Spleen (tissue), 11 donors: ENCODE measurements at regions not wholly inside any gene's neighbourhood (a gene's known extent, or its start where the extent isn't known, plus 50 kb on each side); places are given as distances from the start of the nearest gene placed in this dataset.

Experiments used
- DNase-seq: peaks from one replicate; pipeline ENCODE4 v3.0.0-alpha.2; 2020
- H3K27ac ChIP-seq, 8 donors: fragments of 200-600 bp; sonication (generic) in 7 of 8; 1 replicate in 4 of 8; 2 replicates in 4 of 8; pipeline versions ENCODE4 v1.5.0 to v1.8.0; 2016 to 2021; ENCODE audit warnings: inconsistent platforms in 4 of 8, mild to moderate bottlenecking in 4 of 8, moderate library complexity in 1 of 8
- H3K27me3 ChIP-seq, 7 donors: fragments of 200-600 bp; sonication (generic) in 6 of 7; replicated peaks in 1 of 7; 1 replicate in 4 of 7; 2 replicates in 3 of 7; pipeline versions ENCODE4 v1.5.0 to v1.8.0; 2016 to 2021; ENCODE audit warnings: inconsistent platforms in 3 of 7, mild to moderate bottlenecking in 1 of 7
- H3K36me3 ChIP-seq, 6 donors: fragments of 200-600 bp; sonication (generic) in 5 of 6; 1 replicate in 4 of 6; 2 replicates in 2 of 6; pipeline versions ENCODE4 v1.5.0 to v1.8.0; 2016 to 2021; ENCODE audit warnings: inconsistent platforms in 2 of 6
- H3K4me1 ChIP-seq, 6 donors: fragments of 200-600 bp; sonication (generic) in 5 of 6; 1 replicate in 3 of 6; 2 replicates in 3 of 6; pipeline versions ENCODE4 v1.5.0 to v1.8.0; 2016 to 2021; ENCODE audit warnings: inconsistent platforms in 3 of 6
- H3K4me3 ChIP-seq, 8 donors: fragments of 200-600 bp; sonication (generic) in 7 of 8; 1 replicate in 4 of 8; 2 replicates in 4 of 8; pipeline versions ENCODE4 v1.5.0 to v1.8.0; 2016 to 2021; ENCODE audit warnings: inconsistent platforms in 4 of 8, mild to moderate bottlenecking in 4 of 8, moderate library complexity in 2 of 8
- H3K9me3 ChIP-seq, 8 donors: fragments of 200-600 bp; sonication (generic) in 7 of 8; 1 replicate in 4 of 8; 2 replicates in 4 of 8; pipeline versions ENCODE4 v1.5.0 to v1.8.0; 2016 to 2021; ENCODE audit warnings: inconsistent platforms in 4 of 8
- CTCF ChIP-seq, 11 experiments: fragments of 200-600 bp in 7 of 11; fragments of 450-650 bp in 4 of 11; sonication (generic) in 4 of 11; IDR thresholded peaks in 8 of 11; conservative IDR thresholded peaks in 3 of 11; 1 replicate in 7 of 11; 2 replicates in 4 of 11; pipeline versions ENCODE4 v1.4.0 to v1.8.0; 2016 to 2021; ENCODE audit warnings: antibody characterized with exemption in 11 of 11, inconsistent platforms in 4 of 11, mild to moderate bottlenecking in 1 of 11
- POLR2A ChIP-seq, 3 donors: fragments of 450-650 bp; IDR thresholded peaks; one replicate each; pipeline ENCODE4 v1.5.1; 2017; ENCODE audit warnings: antibody characterized with exemption in 3 of 3, mild to moderate bottlenecking in 1 of 3
- POLR2AphosphoS5 ChIP-seq, 3 donors: sonication (generic); formaldehyde crosslinking; IDR thresholded peaks; one replicate each; pipeline ENCODE4 v1.5.1; 2017; ENCODE audit warnings: antibody characterized with exemption in 3 of 3
- WGBS, 5 donors: extraction: QIAGEN DNeasy Blood & Tissue Kit in 3 of 5; methylation state at CpG; one replicate each; pipeline versions ENCODE4 v1.1.5 to v1.1.7; 2013 to 2018; 5-methylcytosine and 5-hydroxymethylcytosine counted together
- intact Hi-C: fragments of 100-400 bp; cut with DNase I; formaldehyde crosslinking; loops from one replicate; pipeline ENCODE4 v1.15.0; 2023; ENCODE audit warnings: low total_unique reads
- donor health status: healthy with polysubstance abuse.
- donor health status: DM: no; HTN: no; CAD: no; lungs with moderate emphysema.
- donor health status: DM: no; HTN: no; CAD: no.
- donor health status: Bipolar disorder and iron deficiency.
- donor health status: healthy.
- donor health status: DM: no; HTN: no; CAD: no.
- donor health status: DM: yes; HTN: yes; CAD: no.

- 83 to 89% (median 88%) methylated on average over 5 of the region's 5 CpGs for WGBS, 5 donors
- intact Hi-C loops: no loop called here
- Histone ChIP-seq H3K36me3 (no peaks in the 10 kb centered on the region), H3K27ac (no peak overlapping the region), H3K4me1 (no peaks in the 10 kb centered on the region), H3K4me3 (no peak overlapping the region), H3K9me3 (peaks cover 0 to 12% (median 0%) of the 10 kb centered on the region in 8 donors), H3K27me3 (no peaks in the 10 kb centered on the region)
- TF ChIP-seq POLR2A (IDR thresholded peaks at IDR 0.05) (no peak), POLR2AphosphoS5 (IDR thresholded peaks at IDR 0.05) (no peak), CTCF (IDR thresholded peaks at IDR 0.05 in 8 of 11, conservative IDR thresholded peaks at IDR 0.05 in 3 of 11) (no peak)
- DNase-seq: no peak
Observed at GRCh38 chr5:4081059-4081458, 485.4 kb downstream of the IRX1 start.

- no peaks in the 10 kb centered on the region for H3K27me3 ChIP-seq
- no peak overlapping the region for H3K27ac ChIP-seq
- intact Hi-C loops: no loop called here
- peaks cover 0 to 15% (median 0%) of the 10 kb centered on the region in 8 donors for H3K9me3 ChIP-seq
- WGBS, 5 donors: 68 to 78% (median 71%) methylated on average over 5 of the region's 5 CpGs
- no peak overlapping the region for H3K4me3 ChIP-seq
- H3K36me3 ChIP-seq: no peaks in the 10 kb centered on the region
- H3K4me1 ChIP-seq: no peaks in the 10 kb centered on the region
- no peak for DNase-seq
- no peak for TF ChIP-seq POLR2AphosphoS5 (IDR thresholded peaks at IDR 0.05)
- no peak for TF ChIP-seq CTCF (IDR thresholded peaks at IDR 0.05 in 8 of 11, conservative IDR thresholded peaks at IDR 0.05 in 3 of 11)
- no peak for TF ChIP-seq POLR2A (IDR thresholded peaks at IDR 0.05)
Observed at GRCh38 chr5:4081466-4081865, 485.8 kb downstream of the IRX1 start.

- WGBS, 5 donors: 77 to 90% (median 82%) methylated on average over 6 of the region's 6 CpGs
- no peaks in the 10 kb centered on the region for H3K27me3 ChIP-seq
- no peak overlapping the region for H3K4me3 ChIP-seq
- no peak overlapping the region for H3K27ac ChIP-seq
- TF ChIP-seq POLR2A (IDR thresholded peaks at IDR 0.05) (no peak), CTCF (IDR thresholded peaks at IDR 0.05 in 8 of 11, conservative IDR thresholded peaks at IDR 0.05 in 3 of 11) (no peak), POLR2AphosphoS5 (IDR thresholded peaks at IDR 0.05) (no peak)
- no peaks in the 10 kb centered on the region for H3K4me1 ChIP-seq
- peaks cover 0 to 18% (median 0%) of the 10 kb centered on the region in 8 donors for H3K9me3 ChIP-seq
- intact Hi-C loops: no loop called here
- no peaks in the 10 kb centered on the region for H3K36me3 ChIP-seq
- DNase-seq: no peak
Observed at GRCh38 chr5:4082966-4083564, 487.4 kb downstream of the IRX1 start.

- no peak for DNase-seq
- Histone ChIP-seq H3K27me3 (no peaks in the 10 kb centered on the region), H3K36me3 (no peaks in the 10 kb centered on the region), H3K9me3 (peaks cover 0 to 24% (median 0%) of the 10 kb centered on the region in 8 donors), H3K4me3 (no peak overlapping the region), H3K27ac (no peak overlapping the region), H3K4me1 (no peaks in the 10 kb centered on the region)
- WGBS, 5 donors: 78 to 87% (median 83%) methylated on average over 13 of the region's 13 CpGs
- intact Hi-C loops: no loop called here
- TF ChIP-seq POLR2AphosphoS5 (IDR thresholded peaks at IDR 0.05) (no peak), CTCF (IDR thresholded peaks at IDR 0.05 in 8 of 11, conservative IDR thresholded peaks at IDR 0.05 in 3 of 11) (no peak), POLR2A (IDR thresholded peaks at IDR 0.05) (no peak)
Observed at GRCh38 chr5:4083591-4084337, 488.1 kb downstream of the IRX1 start.
